Cerebellar nuclear complex (tissue), 1 donor: ENCODE measurements at regions not wholly inside any gene's neighbourhood (a gene's known extent, or its start where the extent isn't known, plus 50 kb on each side); places are given as distances from the start of the nearest gene placed in this dataset.
"Not testable (repeated sequence)": the region's sequence is repeated elsewhere in the genome, so short reads cannot be mapped to it uniquely, and the experiment has no call there.

Source experiments
- DNase-seq, 2 experiments: peaks; one replicate each; lab custom pipeline; 2025; lab: John Stamatoyannopoulos, UW

GRCh38 chr6:91196729-91197128 lies 609.9 kb upstream of the MAP3K7 start:
- DNase-seq, result no peak

GRCh38 chr6:91193446-91193845 lies 606.6 kb upstream of the MAP3K7 start:
- peak in 1 of 2 experiments; percentile 30 for DNase-seq

GRCh38 chr6:91190041-91190440 lies 603.2 kb upstream of the MAP3K7 start:
- not testable (repeated sequence) for DNase-seq

GRCh38 chr6:91185072-91185471 lies 598.2 kb upstream of the MAP3K7 start:
- DNase-seq, result no peak

GRCh38 chr6:91181416-91181815 lies 594.5 kb upstream of the MAP3K7 start:
- DNase-seq, result no peak

GRCh38 chr6:91173651-91174050 lies 586.8 kb upstream of the MAP3K7 start:
- no peak for DNase-seq

DNA sequence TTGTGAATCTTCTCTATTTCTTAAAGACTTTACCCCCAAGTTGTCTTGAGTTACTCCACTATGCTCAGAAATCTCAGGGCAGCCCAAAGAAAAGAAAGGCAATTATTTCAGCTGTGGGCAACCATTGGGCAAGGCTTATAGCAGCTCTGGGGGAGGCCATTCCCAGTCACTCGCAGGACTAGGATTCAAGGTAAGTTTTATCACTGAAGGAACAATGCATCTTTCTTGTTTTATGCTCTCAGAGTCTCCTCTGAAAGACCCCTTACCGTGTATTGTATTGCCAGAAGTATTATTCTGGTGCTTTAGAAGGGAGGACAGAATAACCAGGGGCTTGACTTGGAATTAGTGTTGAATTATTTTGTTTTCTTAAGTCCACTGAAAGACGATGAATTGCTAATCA lies 586.3 kb upstream of the MAP3K7 start:
- DNase-seq, result no peak

DNA sequence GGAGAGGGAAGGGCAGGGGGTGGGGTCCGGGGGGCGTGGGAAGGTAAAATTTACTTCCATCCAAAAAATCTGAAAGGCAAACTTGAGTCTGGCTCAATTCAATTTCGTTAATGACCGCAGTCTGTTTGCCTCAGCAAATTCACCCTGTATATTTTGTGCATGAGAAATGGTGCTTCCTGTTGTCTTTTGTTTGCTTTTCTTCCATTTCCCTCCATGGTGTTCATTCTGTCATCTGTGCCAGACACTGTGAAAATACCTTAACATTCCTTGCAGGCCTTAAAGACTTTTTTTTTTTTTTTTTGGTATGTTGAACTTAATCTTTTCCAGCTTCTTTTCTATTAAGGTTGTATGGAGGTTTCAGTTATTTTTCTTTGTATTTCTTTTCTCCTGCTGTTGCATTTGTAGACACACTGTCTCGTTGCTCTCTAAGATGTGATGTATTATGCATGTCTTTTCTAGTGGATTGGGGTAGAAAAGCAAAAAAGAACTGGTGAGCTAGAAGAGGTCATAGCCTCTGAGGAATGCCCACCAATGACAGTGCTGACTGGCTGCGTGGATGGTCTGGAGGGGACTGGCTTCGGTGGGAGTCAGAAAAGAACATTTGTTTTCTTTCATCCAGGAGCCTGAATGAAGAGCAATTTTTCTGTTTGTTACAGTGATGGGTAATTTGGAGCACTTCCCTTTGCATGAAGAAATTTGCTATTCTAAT lies 585.0 kb upstream of the MAP3K7 start:
- no peak for DNase-seq

- DNase-seq, result no peak
These were observed 581.0 kb upstream of the MAP3K7 start for GRCh38 chr6:91167846-91168245.

DNA sequence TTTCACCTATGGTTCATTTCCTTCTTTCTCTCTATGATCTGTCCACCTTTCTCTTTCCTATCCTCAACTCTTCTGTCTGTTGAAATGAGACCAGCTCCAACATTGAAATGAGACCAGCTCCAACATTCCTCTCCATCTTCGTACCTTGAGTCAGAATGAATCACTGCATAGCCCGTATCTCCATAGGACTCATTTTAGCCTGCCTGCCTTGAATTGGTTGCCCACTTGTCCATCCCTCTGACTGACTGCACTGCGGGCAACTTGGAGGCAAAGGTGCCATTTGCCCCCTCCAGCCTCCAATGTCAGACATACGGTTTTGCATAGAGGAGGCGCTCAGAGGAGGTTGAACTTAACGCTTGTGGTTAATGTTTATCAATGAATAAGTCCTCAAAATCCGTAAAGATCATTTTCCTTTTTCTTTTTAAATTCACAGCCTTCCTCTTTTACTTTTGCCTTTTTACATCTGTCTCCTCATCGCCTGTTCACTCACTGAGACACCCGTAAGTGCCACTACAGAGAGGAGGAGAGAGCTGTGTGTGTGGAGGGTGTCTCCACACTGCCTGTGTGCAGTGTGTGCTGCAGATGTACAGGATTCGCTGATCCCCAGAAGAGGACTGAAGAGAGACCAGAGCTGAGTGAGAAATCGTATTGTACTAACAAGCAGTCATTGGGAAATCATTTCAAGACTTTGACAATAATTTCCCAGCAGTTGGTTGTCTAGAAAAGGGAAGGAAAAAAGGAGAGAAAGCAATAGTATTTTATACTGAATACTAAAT lies 579.6 kb upstream of the MAP3K7 start:
- no peak for DNase-seq

DNA sequence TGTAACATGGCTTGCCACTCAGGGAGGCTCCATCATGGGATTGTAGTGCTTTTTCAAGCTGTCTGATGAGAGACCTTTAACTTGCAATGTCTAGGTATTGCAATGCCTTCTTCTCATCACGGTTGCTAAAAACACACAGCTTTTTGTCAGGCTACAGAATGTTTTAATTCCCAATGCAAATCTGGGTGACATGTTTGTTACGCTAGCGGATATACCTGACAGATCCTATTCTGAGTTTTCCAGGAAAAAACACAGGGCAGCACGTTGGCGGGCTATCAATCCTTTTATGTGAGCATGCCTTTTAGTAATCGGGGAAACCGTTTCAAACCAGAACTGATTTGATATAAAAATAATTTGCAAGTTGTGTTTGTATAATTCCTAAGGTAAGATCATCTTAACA lies 577.2 kb upstream of the MAP3K7 start:
- DNase-seq, result no peak

- DNase-seq, result no peak
These were observed 574.4 kb upstream of the MAP3K7 start for GRCh38 chr6:91161246-91161645.

- no peak for DNase-seq
These were observed 568.4 kb upstream of the MAP3K7 start for GRCh38 chr6:91155129-91155785.

- no peak for DNase-seq
These were observed 566.0 kb upstream of the MAP3K7 start for GRCh38 chr6:91152824-91153223.

GRCh38 chr6:91149956-91150705 lies 563.3 kb upstream of the MAP3K7 start:
- DNase-seq, result no peak

GRCh38 chr6:91149246-91149955 lies 562.5 kb upstream of the MAP3K7 start:
- DNase-seq, result no peak

GRCh38 chr6:91144126-91144525 lies 557.3 kb upstream of the MAP3K7 start:
- no peak for DNase-seq

GRCh38 chr6:91142154-91142553 lies 555.3 kb upstream of the MAP3K7 start:
- DNase-seq, result no peak

- no peak for DNase-seq
These were observed 554.5 kb upstream of the MAP3K7 start for GRCh38 chr6:91141346-91141745.

- no peak for DNase-seq
These were observed 553.6 kb upstream of the MAP3K7 start for GRCh38 chr6:91140449-91140848.

- peak in 1 of 2 experiments; percentile 37 for DNase-seq
These were observed 550.4 kb upstream of the MAP3K7 start for GRCh38 chr6:91137286-91137685.
